NCI-H345 treated with DMSO at 0.1 percent for 48 hours (cell line): ENCODE measurements at regions not wholly inside any gene's neighbourhood (a gene's known extent, or its start where the extent isn't known, plus 50 kb on each side); places are given as distances from the start of the nearest gene placed in this dataset.
"Not testable (repeated sequence)": the region's sequence is repeated elsewhere in the genome, so short reads cannot be mapped to it uniquely, and the experiment has no call there.

ENCODE experiments used
- DNase-seq: peaks from one replicate; lab custom pipeline; 2025; ENCODE audit not compliant: unreplicated experiment; lab: John Stamatoyannopoulos, UW

- DNase-seq = no peak
Measured at GRCh38 chr4:12005471-12005870, 576.8 kb upstream of the HS3ST1 start.

GRCh38 chr4:11996581-11996980, 567.9 kb upstream of the HS3ST1 start:
- not testable (repeated sequence) for DNase-seq

- no peak for DNase-seq
Measured at GRCh38 chr4:11976726-11977263, 548.1 kb upstream of the HS3ST1 start.

- DNase-seq = no peak
Measured at GRCh38 chr4:11973270-11973669, 544.6 kb upstream of the HS3ST1 start.

GRCh38 chr4:11970754-11971153, 542.1 kb upstream of the HS3ST1 start:
- DNase-seq = no peak

GRCh38 chr4:11966782-11967181, 538.1 kb upstream of the HS3ST1 start:
- no peak for DNase-seq

GRCh38 chr4:11954093-11954492, 525.4 kb upstream of the HS3ST1 start:
- DNase-seq = no peak

- no peak for DNase-seq
Measured at GRCh38 chr4:11949355-11949754, 520.7 kb upstream of the HS3ST1 start.

- not testable (repeated sequence) for DNase-seq
Measured at GRCh38 chr4:11947629-11948028, 518.9 kb upstream of the HS3ST1 start.

- no peak for DNase-seq
Measured at GRCh38 chr4:11937941-11938340, 509.2 kb upstream of the HS3ST1 start.

GRCh38 chr4:11931266-11931820, 502.6 kb upstream of the HS3ST1 start:
- no peak for DNase-seq

- DNase-seq = no peak
Measured at GRCh38 chr4:11929080-11929479, 500.4 kb upstream of the HS3ST1 start.

- DNase-seq = no peak
Measured at GRCh38 chr4:11919316-11919715, 490.6 kb upstream of the HS3ST1 start.

GRCh38 chr4:11914406-11914805, 485.7 kb upstream of the HS3ST1 start:
- DNase-seq = no peak

- no peak for DNase-seq
Measured at GRCh38 chr4:11912886-11913285, 484.2 kb upstream of the HS3ST1 start.

GRCh38 chr4:11910812-11911211, 482.1 kb upstream of the HS3ST1 start:
- DNase-seq = no peak

GRCh38 chr4:11908712-11909111, 480.0 kb upstream of the HS3ST1 start:
- no peak for DNase-seq

- no peak for DNase-seq
Measured at GRCh38 chr4:11908205-11908604, 479.5 kb upstream of the HS3ST1 start.

- no peak for DNase-seq
Measured at GRCh38 chr4:11904846-11905739, 476.4 kb upstream of the HS3ST1 start.

- DNase-seq = no peak
Measured at GRCh38 chr4:11904117-11904535, 475.4 kb upstream of the HS3ST1 start.

- DNase-seq = no peak
Measured at GRCh38 chr4:11901089-11901488, 472.4 kb upstream of the HS3ST1 start.

- no peak for DNase-seq
Measured at GRCh38 chr4:11900359-11900758, 471.7 kb upstream of the HS3ST1 start.
